H9 (cell line): ENCODE measurements at regions not wholly inside any gene's neighbourhood (a gene's known extent, or its start where the extent isn't known, plus 50 kb on each side); places are given as distances from the start of the nearest gene placed in this dataset.

Experiments
- DNase-seq: peaks from one replicate; pipeline ENCODE4 v3.0.0-alpha.2; 2017
- H2AFZ ChIP-seq: one replicate; pipeline ENCODE4 v1.6.1; 2013; ENCODE audit warnings: mild to moderate bottlenecking, low read length, control low read depth, moderate library complexity
- H2AK5ac ChIP-seq: 2 replicates; pipeline ENCODE4 v1.6.1; 2013; ENCODE audit warnings: low read length, control low read depth, mixed read lengths; ENCODE audit not compliant: insufficient read length
- H2BK120ac ChIP-seq: one replicate; pipeline ENCODE4 v1.6.1; 2013; ENCODE audit warnings: low read depth, mild to moderate bottlenecking, low read length, control low read depth, inconsistent platforms; ENCODE audit not compliant: poor library complexity, severe bottlenecking
- H2BK12ac ChIP-seq: 2 replicates; pipeline ENCODE4 v1.6.1; 2013; ENCODE audit warnings: low read length, control low read depth, mixed read lengths, low read depth; ENCODE audit not compliant: insufficient read length
- H2BK15ac ChIP-seq: 2 replicates; pipeline ENCODE4 v1.6.1; 2013; ENCODE audit warnings: low read depth, low read length, control low read depth
- H2BK20ac ChIP-seq: one replicate; pipeline ENCODE4 v1.6.1; 2013; ENCODE audit warnings: low read depth, mild to moderate bottlenecking, low read length, control low read depth, inconsistent platforms; ENCODE audit not compliant: poor library complexity, severe bottlenecking
- H2BK5ac ChIP-seq: 2 replicates; pipeline ENCODE4 v1.6.1; 2013; ENCODE audit warnings: low read length, control low read depth, mixed read lengths; ENCODE audit not compliant: insufficient read length
- H3K14ac ChIP-seq: 2 replicates; pipeline ENCODE4 v1.6.1; 2013; ENCODE audit warnings: low read length, control low read depth; ENCODE audit not compliant: insufficient read depth
- H3K18ac ChIP-seq: 2 replicates; pipeline ENCODE4 v1.6.1; 2013; ENCODE audit warnings: low read depth, mild to moderate bottlenecking, mixed read lengths, low read length, control low read depth; ENCODE audit not compliant: insufficient read length
- H3K23ac ChIP-seq: 2 replicates; pipeline ENCODE4 v1.6.1; 2013; ENCODE audit warnings: low read length, control low read depth, mixed read lengths, low read depth; ENCODE audit not compliant: insufficient read length
- H3K23me2 ChIP-seq: 2 replicates; pipeline ENCODE4 v1.6.1; 2013; ENCODE audit warnings: low read depth, mild to moderate bottlenecking, mixed read lengths, low read length, control low read depth; ENCODE audit not compliant: insufficient read length, poor library complexity, severe bottlenecking
- H3K27ac ChIP-seq: 2 replicates; pipeline ENCODE4 v1.5.1; 2013; ENCODE audit warnings: low read length, control low read depth, mixed read lengths, low read depth; ENCODE audit not compliant: insufficient read length
- H3K27me3 ChIP-seq: 2 replicates; pipeline ENCODE4 v1.6.1; 2013; ENCODE audit warnings: low read length, control low read depth, inconsistent platforms; ENCODE audit not compliant: insufficient read depth
- H3K4ac ChIP-seq: 2 replicates; pipeline ENCODE4 v1.6.1; 2013; ENCODE audit warnings: low read depth, mild to moderate bottlenecking, control low read depth, inconsistent platforms, low read length, moderate library complexity
- H3K4me1 ChIP-seq: 2 replicates; pipeline ENCODE4 v1.6.1; 2013; ENCODE audit warnings: low read length, control low read depth, inconsistent platforms; ENCODE audit not compliant: insufficient read depth
- H3K4me2 ChIP-seq: 2 replicates; pipeline ENCODE4 v1.6.1; 2013; ENCODE audit warnings: low read length, control low read depth, mixed read lengths; ENCODE audit not compliant: insufficient read length, insufficient read depth
- H3K56ac ChIP-seq: 2 replicates; pipeline ENCODE4 v1.6.1; 2013; ENCODE audit warnings: low read depth, mild to moderate bottlenecking, mixed read lengths, low read length, control low read depth; ENCODE audit not compliant: insufficient read length
- H3K79me1 ChIP-seq: 2 replicates; pipeline ENCODE4 v1.6.1; 2013; ENCODE audit warnings: low read depth, mild to moderate bottlenecking, moderate library complexity, low read length, control low read depth, inconsistent platforms; ENCODE audit not compliant: insufficient read depth, poor library complexity, severe bottlenecking
- H3K79me2 ChIP-seq: 2 replicates; pipeline ENCODE4 v1.6.1; 2013; ENCODE audit warnings: low read length, control low read depth, inconsistent platforms; ENCODE audit not compliant: insufficient read depth
- H3K9ac ChIP-seq: 2 replicates; pipeline ENCODE4 v1.6.1; 2013; ENCODE audit warnings: low read length, control low read depth, mixed read lengths; ENCODE audit not compliant: insufficient read length; ENCODE audit errors: extremely low read depth
- H3K9me3 ChIP-seq: one replicate; pipeline ENCODE4 v1.6.1; 2013; ENCODE audit warnings: low read depth, low read length, inconsistent platforms; ENCODE audit not compliant: control insufficient read depth
- H3T11ph ChIP-seq: one replicate; pipeline ENCODE4 v1.6.1; 2013; ENCODE audit warnings: mild to moderate bottlenecking, low read length, control low read depth, inconsistent platforms
- H4K20me1 ChIP-seq: one replicate; pipeline ENCODE4 v1.6.1; 2013; ENCODE audit not compliant: control insufficient read depth, insufficient read length, insufficient read depth
- H4K5ac ChIP-seq: 2 replicates; pipeline ENCODE4 v1.6.1; 2013; ENCODE audit warnings: low read depth, mild to moderate bottlenecking, mixed read lengths, low read length, control low read depth; ENCODE audit not compliant: insufficient read length
- H4K8ac ChIP-seq: replicated peaks from 2 replicates; pipeline ENCODE4 v1.6.1; 2013; ENCODE audit warnings: low read length, control low read depth, mixed read lengths, low read depth; ENCODE audit not compliant: insufficient read length
- H4K91ac ChIP-seq: 2 replicates; pipeline ENCODE4 v1.6.1; 2013; ENCODE audit warnings: low read depth, mild to moderate bottlenecking, moderate library complexity, mixed read lengths, low read length, control low read depth; ENCODE audit not compliant: insufficient read length
- H3K27ac Mint-ChIP-seq, 3 experiments: 2 replicates in 2 of 3; 3 replicates in 1 of 3; pipeline ENCODE4 v1.8.0; 2020 to 2021; ENCODE audit warnings: mixed read lengths in 3 of 3, mild to moderate bottlenecking in 1 of 3, moderate library complexity in 1 of 3
- H3K27me3 Mint-ChIP-seq: 2 replicates; pipeline ENCODE4 v1.8.0; 2021; ENCODE audit warnings: low read depth, mild to moderate bottlenecking, moderate library complexity, mixed read lengths
- H3K36me3 Mint-ChIP-seq, 3 experiments: 2 replicates in 2 of 3; 3 replicates in 1 of 3; pipeline ENCODE4 v1.8.0; 2020 to 2021; ENCODE audit warnings: low read depth in 3 of 3, mixed read lengths in 3 of 3; ENCODE audit not compliant: insufficient read depth in 1 of 3
- H3K4me1 Mint-ChIP-seq, 2 experiments: 2 replicates each; pipeline ENCODE4 v1.8.0; 2020; ENCODE audit warnings: mixed read lengths in 2 of 2
- H3K4me3 Mint-ChIP-seq, 2 experiments: 2 replicates in 1 of 2; 3 replicates in 1 of 2; pipeline ENCODE4 v1.8.0; 2020 to 2021; ENCODE audit warnings: mild to moderate bottlenecking in 2 of 2, mixed read lengths in 2 of 2, moderate library complexity in 1 of 2
- H3K9me3 Mint-ChIP-seq, 2 experiments: 2 replicates in 1 of 2; 3 replicates in 1 of 2; pipeline ENCODE4 v1.8.0; 2020; ENCODE audit warnings: mild to moderate bottlenecking in 2 of 2, mixed read lengths in 2 of 2, moderate library complexity in 1 of 2
- WGBS: extraction: QIAGEN DNeasy Blood & Tissue Kit; methylation state at CpG from one replicate; pipeline ENCODE4 v1.1.7; 2013; ENCODE audit warnings: missing lambda C conversion rate, low lambda C conversion rate, mixed read lengths; ENCODE audit not compliant: insufficient read length; ENCODE audit errors: extremely low coverage; 5-methylcytosine and 5-hydroxymethylcytosine counted together
- TF ChIP-seq, protein P1 (sequence below): fragments of 200-600 bp; sonication (generic); conservative IDR thresholded peaks from 3 replicates; pipeline ENCODE4 v1.8.0; 2021; ENCODE audit warnings: antibody characterized with exemption, mild to moderate bottlenecking

DNA sequence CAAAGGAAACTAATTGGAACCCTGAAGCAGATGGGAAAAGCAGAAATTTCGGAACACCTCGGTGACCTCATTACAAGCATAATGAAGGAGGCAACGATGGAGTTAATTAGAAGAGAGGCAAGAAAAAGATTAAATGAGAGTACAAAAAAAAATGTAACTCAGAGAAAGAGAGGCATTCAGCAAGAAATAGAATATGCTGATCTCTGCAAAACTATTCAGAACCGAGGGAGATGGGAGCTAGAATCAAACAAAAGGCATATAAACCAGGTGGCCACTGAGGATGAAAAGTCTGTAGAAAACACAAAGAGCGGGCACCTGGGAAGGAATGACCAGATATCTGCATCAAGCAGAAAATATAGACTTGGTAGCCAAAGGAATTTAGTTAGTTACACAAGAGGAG lies 118.9 kb downstream of the CETN3 start:
- H2BK15ac ChIP-seq: no peak overlapping the region
- H4K8ac ChIP-seq: no peak overlapping the region
- Mint-ChIP-seq H3K9me3 (no peaks in the 10 kb centered on the region), H3K4me3 (no peak overlapping the region), H3K36me3 (no peaks in the 10 kb centered on the region), H3K27me3 (no peaks in the 10 kb centered on the region), H3K27ac (no peak overlapping the region), H3K4me1 (peaks cover 20% of the 10 kb centered on the region in 2 experiments)
- H3K4me1 ChIP-seq: peaks cover 6% of the 10 kb centered on the region; the same call in 1 of the 2 replicates
- H2BK5ac ChIP-seq: no peak overlapping the region
- H3K9me3 ChIP-seq: no peaks in the 10 kb centered on the region
- no peaks in the 10 kb centered on the region for H4K20me1 ChIP-seq
- H3K14ac ChIP-seq: no peak overlapping the region
- TF ChIP-seq, protein P1, sequence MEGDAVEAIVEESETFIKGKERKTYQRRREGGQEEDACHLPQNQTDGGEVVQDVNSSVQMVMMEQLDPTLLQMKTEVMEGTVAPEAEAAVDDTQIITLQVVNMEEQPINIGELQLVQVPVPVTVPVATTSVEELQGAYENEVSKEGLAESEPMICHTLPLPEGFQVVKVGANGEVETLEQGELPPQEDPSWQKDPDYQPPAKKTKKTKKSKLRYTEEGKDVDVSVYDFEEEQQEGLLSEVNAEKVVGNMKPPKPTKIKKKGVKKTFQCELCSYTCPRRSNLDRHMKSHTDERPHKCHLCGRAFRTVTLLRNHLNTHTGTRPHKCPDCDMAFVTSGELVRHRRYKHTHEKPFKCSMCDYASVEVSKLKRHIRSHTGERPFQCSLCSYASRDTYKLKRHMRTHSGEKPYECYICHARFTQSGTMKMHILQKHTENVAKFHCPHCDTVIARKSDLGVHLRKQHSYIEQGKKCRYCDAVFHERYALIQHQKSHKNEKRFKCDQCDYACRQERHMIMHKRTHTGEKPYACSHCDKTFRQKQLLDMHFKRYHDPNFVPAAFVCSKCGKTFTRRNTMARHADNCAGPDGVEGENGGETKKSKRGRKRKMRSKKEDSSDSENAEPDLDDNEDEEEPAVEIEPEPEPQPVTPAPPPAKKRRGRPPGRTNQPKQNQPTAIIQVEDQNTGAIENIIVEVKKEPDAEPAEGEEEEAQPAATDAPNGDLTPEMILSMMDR: no peak
- no peak overlapping the region for H3K56ac ChIP-seq
- no peak overlapping the region for H2AFZ ChIP-seq
- no peak overlapping the region for H4K5ac ChIP-seq
- no peak overlapping the region for H3K4me2 ChIP-seq
- DNase-seq: no peak
- H2BK120ac ChIP-seq: no peak overlapping the region
- H3T11ph ChIP-seq: no peak overlapping the region
- no peak overlapping the region for H4K91ac ChIP-seq
- no peak overlapping the region for H3K27ac ChIP-seq
- H3K23me2 ChIP-seq: no peaks in the 10 kb centered on the region
- H3K79me1 ChIP-seq: no peaks in the 10 kb centered on the region
- WGBS: no CpG with 5 or more reads among the region's 5 CpGs
- no peak overlapping the region for H3K23ac ChIP-seq
- no peak overlapping the region for H3K4ac ChIP-seq
- H2BK20ac ChIP-seq: no peak overlapping the region
- H3K9ac ChIP-seq: no peak overlapping the region
- H3K79me2 ChIP-seq: no peaks in the 10 kb centered on the region
- no peak overlapping the region for H2AK5ac ChIP-seq
- H2BK12ac ChIP-seq: no peak overlapping the region
- H3K18ac ChIP-seq: no peak overlapping the region
- H3K27me3 ChIP-seq: no peaks in the 10 kb centered on the region
